Fibroblast of the conjunctiva (primary cell): ENCODE measurements at regions not wholly inside any gene's neighbourhood (a gene's known extent, or its start where the extent isn't known, plus 50 kb on each side); places are given as distances from the start of the nearest gene placed in this dataset.
"Not testable (repeated sequence)": the region's sequence is repeated elsewhere in the genome, so short reads cannot be mapped to it uniquely, and the experiment has no call there.

Experiments used
- DNase-seq: peaks from one replicate; pipeline ENCODE4 v3.0.0-alpha.2; 2010; ENCODE audit warnings: low read depth

- DNase-seq: no peak
Measured at GRCh38 chr9:29160763-29161353, 1587.6 kb upstream of the C9orf72 start.

- no peak for DNase-seq
Measured at GRCh38 chr9:29174136-29174535, 1600.9 kb upstream of the C9orf72 start.

DNA sequence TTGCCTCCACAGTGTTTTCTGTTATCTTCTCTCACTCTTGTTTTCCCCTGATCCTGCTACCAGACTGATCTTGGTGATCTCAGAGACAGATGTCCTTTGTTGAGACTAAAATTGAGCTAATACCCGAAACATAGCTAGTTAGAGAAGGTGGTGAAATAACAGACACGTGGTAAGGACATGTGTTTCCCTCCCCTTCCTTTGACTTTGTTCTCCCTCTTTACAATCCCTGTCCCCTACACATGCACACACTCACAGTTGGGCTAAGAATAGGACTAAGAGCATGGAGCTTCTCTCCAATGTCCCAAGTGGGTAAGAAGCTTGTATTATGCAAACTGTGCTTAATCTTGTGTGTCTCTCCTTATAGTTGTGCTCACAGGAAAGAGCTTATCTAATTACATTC is 1603.0 kb upstream of the C9orf72 start:
- no peak for DNase-seq

DNA sequence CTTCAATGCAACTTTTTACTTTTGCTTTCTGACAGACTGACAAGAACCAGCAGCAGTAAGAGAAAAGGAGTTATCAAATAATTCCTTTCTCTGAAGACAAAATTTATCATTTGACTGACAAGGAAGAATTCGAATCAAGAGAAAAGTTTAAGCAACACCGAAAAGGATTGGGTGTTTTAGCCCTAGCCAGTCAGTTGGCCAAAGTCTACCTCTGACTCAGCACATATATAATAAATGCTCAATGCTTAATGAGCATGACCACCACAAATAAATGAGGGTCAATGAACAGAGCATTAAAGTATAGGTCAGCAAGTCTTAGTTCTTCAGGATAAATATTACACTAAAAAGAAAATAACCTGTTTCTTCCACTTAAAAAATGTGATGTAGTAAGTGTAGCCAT is 1603.5 kb upstream of the C9orf72 start:
- no peak for DNase-seq

GRCh38 chr9:29183971-29184370 is 1610.7 kb upstream of the C9orf72 start:
- no peak for DNase-seq

- not testable (repeated sequence) for DNase-seq
Measured at GRCh38 chr9:29188771-29189170, 1615.5 kb upstream of the C9orf72 start.

DNA sequence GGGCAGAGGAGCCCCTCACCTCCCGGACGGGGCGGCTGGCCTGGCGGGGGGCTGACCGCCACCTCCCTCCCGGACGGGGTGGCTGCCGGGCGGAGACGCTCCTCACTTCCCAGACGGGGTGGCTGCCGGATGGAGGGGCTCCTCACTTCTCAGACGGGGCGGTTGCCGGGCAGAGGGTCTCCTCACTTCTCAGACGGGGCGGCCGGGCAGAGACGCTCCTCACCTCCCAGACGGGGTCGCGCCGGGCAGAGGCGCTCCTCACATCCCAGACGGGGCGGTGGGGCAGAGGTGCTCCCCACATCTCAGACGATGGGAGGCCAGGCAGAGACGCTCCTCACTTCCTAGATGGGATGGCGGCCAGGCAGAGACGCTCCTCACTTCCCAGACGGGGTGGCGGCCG is 1615.9 kb upstream of the C9orf72 start:
- DNase-seq: not testable (repeated sequence)

DNA sequence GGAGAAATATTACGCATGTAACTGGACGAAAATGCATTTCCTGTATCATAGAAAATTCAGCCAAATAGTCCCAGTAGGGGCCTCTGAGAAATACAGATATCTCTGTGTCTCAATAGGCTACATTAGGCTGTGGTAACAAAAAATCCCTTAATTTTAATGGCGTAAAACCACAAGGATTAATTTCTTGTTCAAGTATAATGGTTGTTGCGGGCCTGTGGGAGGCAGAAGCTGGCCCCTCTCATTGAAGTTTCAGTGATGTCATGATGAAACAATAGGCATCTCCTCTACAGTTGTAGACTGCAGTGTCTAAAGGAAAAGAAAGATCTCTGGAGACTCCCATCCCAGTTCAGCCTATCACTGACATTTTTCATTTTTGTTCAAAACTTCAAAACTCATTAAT is 1625.6 kb upstream of the C9orf72 start:
- DNase-seq: no peak

DNA sequence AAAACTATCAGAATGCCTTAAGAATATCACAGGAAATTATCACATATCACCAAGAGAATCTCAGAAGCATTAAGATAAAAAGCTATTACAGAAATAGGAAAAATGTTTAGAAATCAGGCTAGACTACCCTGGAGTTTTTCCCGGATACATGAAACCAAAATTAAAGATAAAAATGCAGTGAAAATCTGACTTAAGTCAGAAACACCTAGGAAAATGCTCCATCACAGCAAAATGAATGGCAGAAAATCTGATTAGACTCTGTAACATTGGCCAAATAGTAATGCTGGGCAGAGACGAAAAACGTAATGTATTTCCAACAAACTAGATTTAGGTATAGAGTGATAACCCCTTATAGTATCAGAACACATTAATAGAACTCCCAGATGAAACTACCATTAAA is 1626.7 kb upstream of the C9orf72 start:
- no peak for DNase-seq

DNA sequence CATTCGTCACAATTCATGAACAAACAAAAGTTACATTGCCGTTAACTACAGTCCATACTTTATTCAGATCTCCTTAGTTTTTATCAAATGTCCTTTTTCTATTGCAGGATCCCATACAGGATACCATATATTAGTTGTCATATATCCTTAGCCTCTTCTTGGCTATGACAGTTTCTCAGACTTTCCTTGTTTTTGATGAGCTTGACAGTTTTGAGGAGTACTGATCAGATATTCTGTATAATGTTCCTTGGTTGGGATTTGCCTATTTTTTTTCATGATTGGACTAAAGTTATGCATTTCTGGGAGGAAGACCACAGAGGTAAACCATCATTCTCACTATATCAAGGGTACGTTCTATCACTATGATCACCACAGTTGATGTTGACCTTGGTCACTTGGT is 1627.4 kb upstream of the C9orf72 start:
- DNase-seq: no peak

DNA sequence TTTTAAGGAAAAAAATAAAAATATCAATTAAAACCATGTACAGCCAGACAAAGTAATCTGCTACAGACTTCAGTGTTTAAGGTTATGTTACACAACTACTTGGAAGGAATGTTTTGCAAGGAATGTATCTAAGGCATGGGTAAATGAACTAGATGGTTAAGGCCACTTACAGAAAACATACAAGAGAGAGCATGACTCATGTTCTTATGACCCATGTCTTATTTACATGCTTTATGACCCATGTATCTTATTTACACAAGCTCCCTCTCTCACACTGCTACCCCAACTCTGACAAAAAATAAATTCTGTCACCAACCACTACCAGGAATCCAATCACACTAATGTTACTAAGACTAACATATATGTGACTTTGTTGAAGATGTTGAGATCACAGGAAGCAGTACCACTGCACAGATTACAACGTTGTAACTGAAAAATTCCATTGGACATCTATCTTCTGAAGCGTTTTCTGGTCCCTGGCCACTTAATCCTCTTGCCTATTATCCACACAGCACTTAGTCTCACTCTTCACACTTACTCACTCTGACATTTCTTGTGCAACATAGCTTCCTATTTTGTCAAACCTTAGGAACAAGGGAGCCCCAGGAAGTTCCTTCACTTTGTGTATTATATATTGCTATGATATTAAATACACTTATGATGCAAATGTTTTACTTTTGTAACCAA is 1630.1 kb upstream of the C9orf72 start:
- DNase-seq: no peak

DNA sequence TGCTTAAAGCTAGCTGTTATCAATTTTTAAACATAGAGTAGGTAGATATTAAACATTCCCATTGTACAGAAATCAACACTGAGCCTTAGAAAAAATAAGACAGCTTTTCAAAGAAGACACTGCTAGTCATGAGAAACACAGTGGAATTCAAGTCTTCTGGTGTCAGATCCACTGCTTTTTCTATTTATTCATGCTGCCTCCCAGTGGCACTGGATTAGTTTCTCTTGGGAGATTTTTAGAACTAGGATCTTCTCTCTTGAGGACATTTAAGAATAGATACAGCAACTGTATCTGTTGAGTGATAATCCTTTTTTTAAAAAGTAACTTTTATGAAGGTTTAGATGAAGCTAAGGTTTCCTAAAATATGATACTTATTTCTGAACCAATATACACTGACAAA is 1635.4 kb upstream of the C9orf72 start:
- DNase-seq: no peak

- no peak for DNase-seq
Measured at GRCh38 chr9:29209748-29210291, 1636.5 kb upstream of the C9orf72 start.

GRCh38 chr9:29211003-29211579 is 1637.8 kb upstream of the C9orf72 start:
- no peak for DNase-seq

GRCh38 chr9:29211580-29212396 is 1638.5 kb upstream of the C9orf72 start:
- no peak for DNase-seq

- DNase-seq: no peak
Measured at GRCh38 chr9:29212397-29213387, 1639.4 kb upstream of the C9orf72 start.

DNA sequence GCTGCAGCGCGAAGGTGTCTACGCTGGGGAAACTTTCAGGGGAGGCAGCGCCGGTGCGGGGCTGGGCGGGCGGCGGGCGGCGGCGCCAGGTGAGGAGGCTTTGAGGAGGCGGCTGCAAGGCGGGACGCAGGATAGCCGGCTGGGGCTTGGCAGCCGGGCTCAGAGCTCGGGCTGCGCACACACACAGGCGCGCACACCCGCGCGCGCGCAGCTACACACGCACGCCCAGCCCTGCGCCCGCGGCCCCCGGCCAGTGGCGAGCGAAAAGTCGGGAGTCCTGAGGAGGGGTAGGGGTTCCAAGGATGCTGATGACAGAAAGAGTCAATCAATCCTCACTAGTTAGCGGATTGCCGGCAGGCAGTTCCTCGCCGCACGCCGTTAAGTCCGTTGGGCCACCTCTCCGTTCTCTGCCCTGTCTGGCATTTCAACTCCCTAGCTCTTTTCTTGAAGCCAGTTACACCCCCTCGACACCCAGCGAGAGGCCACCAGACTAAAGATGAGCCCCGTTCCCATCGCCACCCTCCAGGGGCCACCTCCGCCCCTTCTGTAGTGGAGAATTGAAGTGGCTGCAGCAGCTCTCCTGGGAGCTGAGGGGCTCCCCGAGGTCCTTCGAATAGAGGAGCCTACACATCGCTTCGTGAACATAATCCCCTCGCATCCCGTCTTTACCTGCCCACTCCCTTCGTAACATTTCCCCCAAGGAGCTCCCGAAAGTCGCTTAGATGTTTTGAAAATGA is 1640.3 kb upstream of the C9orf72 start, which contains the start of gene LINGO2:
Gene LINGO2, minus strand, starts transcription at position 185 of the 737 bp plus-strand sequence.
- no peak for DNase-seq

DNA sequence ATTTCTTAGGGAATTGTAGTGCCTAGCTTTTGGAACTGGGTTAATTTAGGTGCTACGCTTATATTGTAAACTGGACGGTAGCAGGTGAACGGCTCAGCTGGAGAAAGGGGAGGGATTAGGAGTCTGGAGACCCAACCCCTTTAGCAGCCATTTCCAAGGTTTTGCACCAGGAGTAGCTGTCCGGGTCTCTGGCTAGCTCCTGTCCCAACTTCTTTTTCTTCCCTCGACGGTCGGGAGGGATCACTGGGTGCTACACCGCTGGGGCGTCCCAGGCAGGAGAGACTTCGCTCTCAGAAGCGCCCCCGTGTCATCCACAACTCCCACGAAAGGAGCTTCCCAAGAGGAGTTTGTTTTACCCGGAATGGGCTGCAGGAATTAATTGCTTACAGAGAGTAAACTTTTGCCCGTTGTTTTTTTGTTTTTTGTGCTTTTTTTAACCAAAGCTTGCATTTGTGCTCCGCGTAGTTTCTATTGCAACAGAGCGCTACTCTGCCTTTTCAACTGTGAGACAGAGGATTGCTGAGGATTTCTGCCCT is 1640.9 kb upstream of the C9orf72 start:
- no peak for DNase-seq

DNA sequence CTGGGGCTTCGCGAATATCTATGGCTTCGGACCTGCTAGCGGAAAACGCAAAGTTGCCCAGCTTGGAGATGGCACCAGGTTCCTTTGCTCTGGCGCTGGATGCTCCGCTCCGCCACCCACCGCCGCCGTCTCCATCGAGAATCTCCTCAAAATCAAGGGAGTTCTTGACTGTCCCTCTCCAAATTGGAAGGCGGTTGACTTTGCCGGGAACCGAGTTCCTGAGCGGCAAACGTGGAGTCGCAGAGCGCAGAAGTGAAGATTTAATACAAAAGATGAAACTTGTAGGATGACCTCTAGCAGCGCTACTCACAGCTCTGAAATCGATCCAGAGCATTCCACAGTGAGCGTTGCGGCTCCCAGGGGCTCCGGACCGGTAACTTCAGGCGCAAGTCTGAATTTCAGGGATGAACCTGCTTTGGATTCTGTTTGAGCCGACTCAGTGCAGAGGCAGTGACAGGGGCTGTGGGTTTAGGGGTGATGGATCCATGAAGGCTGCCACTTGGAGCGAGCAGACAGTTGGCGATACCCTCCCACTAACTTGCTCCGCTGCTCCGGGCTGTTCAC is 1641.5 kb upstream of the C9orf72 start:
- DNase-seq: no peak

DNA sequence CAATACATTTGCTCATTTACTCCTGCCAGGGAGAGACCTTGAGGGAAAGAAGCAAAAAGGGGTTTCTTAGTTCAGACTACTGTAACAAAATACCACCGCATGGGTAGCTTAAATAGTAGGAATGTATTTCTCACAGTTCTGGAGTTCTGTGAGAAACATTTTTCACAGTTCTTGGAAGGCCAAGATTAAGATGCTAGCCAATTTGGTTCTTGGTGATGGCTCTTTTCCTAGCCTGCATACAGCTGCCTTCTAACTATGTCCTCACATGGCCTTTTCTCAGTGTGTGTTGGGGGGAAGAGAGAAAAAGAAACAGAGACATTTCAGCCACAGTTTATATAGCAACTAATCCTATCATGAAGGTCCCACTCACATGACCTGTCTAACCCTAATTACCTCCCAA is 1644.7 kb upstream of the C9orf72 start:
- no peak for DNase-seq
